A549 (cell line): ENCODE measurements at regions not wholly inside any gene's neighbourhood (a gene's known extent, or its start where the extent isn't known, plus 50 kb on each side); places are given as distances from the start of the nearest gene placed in this dataset.

Source experiments
- ATAC-seq, 2 experiments: fragments of 200-7000 bp in 1 of 2; fragments of >200 bp in 1 of 2; cut with Nextera tagmentation in 1 of 2; cut with Tn5 transposase in 1 of 2; 3 replicates each; pipeline versions ENCODE4 v1.8.0 to v1.9.1; 2018 to 2020; ENCODE audit warnings: mild to moderate bottlenecking in 1 of 2, moderate library complexity in 1 of 2
- CTCF ChIA-PET: fragments of 300-600 bp; sonication (Branson Sonifier 250); formaldehyde crosslinking; extraction: SDS; loops from one replicate; lab custom pipeline; 2021; ENCODE audit warnings: antibody characterized with exemption, inconsistent platforms; lab: Yijun Ruan, JAX
- POLR2A ChIA-PET: fragments of 350-600 bp; formaldehyde crosslinking; extraction: SDS; loops from one replicate; lab custom pipeline; 2021; ENCODE audit warnings: antibody characterized with exemption, inconsistent platforms; lab: Yijun Ruan, JAX
- DNase-seq, 2 experiments: peaks; one replicate each; pipeline versions ENCODE4 v3.0.0 to v3.0.0-alpha.2; 2011 to 2016; ENCODE audit warnings: low read depth in 1 of 2, low spot score in 1 of 2
- FAIRE-seq: peaks from 2 replicates; lab custom pipeline; 2011; peaks lifted over from hg19 to GRCh38; lab: Jason Lieb, UNC
- H3K27ac ChIP-seq, 2 experiments: fragments of >200 bp; sonication (Bioruptor Twin); formaldehyde crosslinking; 3 replicates each; pipeline ENCODE4 v1.5.1; 2016 to 2017
- H3K4me1 ChIP-seq: fragments of >200 bp; sonication (Bioruptor Twin); formaldehyde crosslinking; 3 replicates; pipeline ENCODE4 v1.6.1; 2016
- H3K4me2 ChIP-seq: fragments of >200 bp; sonication (Bioruptor Twin); formaldehyde crosslinking; 3 replicates; pipeline ENCODE4 v1.6.1; 2016
- H3K4me3 ChIP-seq: fragments of >200 bp; sonication (Bioruptor Twin); formaldehyde crosslinking; 3 replicates; pipeline ENCODE4 v1.5.1; 2016
- H3K9me3 ChIP-seq: fragments of >200 bp; sonication (Bioruptor Twin); formaldehyde crosslinking; 3 replicates; pipeline ENCODE4 v1.6.1; 2016
- BHLHE40 ChIP-seq: IDR thresholded peaks from 2 replicates; pipeline ENCODE4 v1.6.1; 2012; ENCODE audit warnings: low read depth, low read length, inconsistent platforms
- CEBPB ChIP-seq, 2 experiments: fragments of >200 bp in 1 of 2; sonication (Bioruptor Twin) in 1 of 2; formaldehyde crosslinking in 1 of 2; IDR thresholded peaks; 2 replicates each; pipeline ENCODE4 v1.6.1; 2012 to 2016
- HOXA7 ChIP-seq: fragments of 250-450 bp; sonication (Bioruptor Pico); IDR thresholded peaks from 2 replicates; pipeline ENCODE4 v1.5.0; 2020; ENCODE audit warnings: mild to moderate bottlenecking, moderate library complexity
- HOXB13 ChIP-seq: fragments of 250-450 bp; sonication (Bioruptor Pico); IDR thresholded peaks from 2 replicates; pipeline ENCODE4 v1.5.0; 2020; ENCODE audit warnings: low read depth, mild to moderate bottlenecking, moderate library complexity
- HOXB5 ChIP-seq: fragments of 250-450 bp; sonication (Bioruptor Pico); IDR thresholded peaks from 2 replicates; pipeline ENCODE4 v1.5.0; 2020; ENCODE audit warnings: mild to moderate bottlenecking, moderate library complexity
- NFE2L2 ChIP-seq: fragments of 150-350 bp; conservative IDR thresholded peaks from 2 replicates; pipeline ENCODE4 v1.6.1; 2014; ENCODE audit warnings: low read length
- RARB ChIP-seq: fragments of 250-450 bp; sonication (Bioruptor Pico); IDR thresholded peaks from 2 replicates; pipeline ENCODE4 v1.8.0; 2021; ENCODE audit warnings: mild to moderate bottlenecking, moderate library complexity
- WGBS: methylation state at CpG from one replicate; pipeline ENCODE4 v1.1.6; 2017; ENCODE audit errors: missing lambda C conversion rate; 5-methylcytosine and 5-hydroxymethylcytosine counted together
- TF ChIP-seq, protein P1 (sequence below): IDR thresholded peaks from 2 replicates; pipeline ENCODE4 v1.6.1; 2012
- TF ChIP-seq, protein P2 (sequence below): fragments of 250-450 bp; sonication (Bioruptor Pico); IDR thresholded peaks from 2 replicates; pipeline ENCODE4 v1.5.0; 2021; ENCODE audit warnings: mild to moderate bottlenecking, moderate library complexity, borderline replicate concordance
- TF ChIP-seq, protein P3 (sequence below): IDR thresholded peaks from 2 replicates; pipeline ENCODE4 v1.6.1; 2012
- TF ChIP-seq, protein P4 (sequence below): fragments of 150-350 bp; IDR thresholded peaks from 2 replicates; pipeline ENCODE4 v1.6.1; 2014; ENCODE audit warnings: low read depth, mild to moderate bottlenecking, low read length

DNA sequence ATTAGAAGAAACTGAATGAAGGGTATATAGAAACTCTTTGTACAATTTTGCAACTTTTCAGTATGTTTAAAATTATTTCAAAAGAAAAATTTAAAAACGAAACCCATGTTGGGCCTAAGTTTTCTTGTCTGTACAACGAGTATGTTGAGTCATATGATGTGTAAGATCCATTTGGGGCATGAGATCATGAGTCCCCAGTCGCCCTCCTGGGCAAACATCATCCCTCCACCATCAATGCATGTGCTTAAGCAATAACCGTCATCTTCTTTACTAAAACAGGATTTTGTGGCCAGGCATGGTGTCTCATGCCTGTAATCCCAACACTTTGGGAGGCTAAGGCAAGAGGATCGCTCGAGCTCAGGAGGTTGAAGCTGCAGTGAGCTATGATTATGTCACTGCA is 54.2 kb upstream of the CDCA7L start:
- H3K4me3 ChIP-seq = no peak overlapping the region
- DNase-seq = no peak
- H3K27ac ChIP-seq = no peak overlapping the region
- peaks cover 4% of the 10 kb centered on the region; the same call in 1 of the 3 replicates for H3K4me1 ChIP-seq
- ChIA-PET CTCF (interaction anchor here (0.6 to 1.4 kb wide), 3 partner anchors 30 to 1262 kb away, joined by 3 to 4 read pairs (median 3); no protein-coding TSS in a partner anchor), POLR2A (no interaction called here)
- TF ChIP-seq HOXA7 (CRISPR knock-in tag) (no peak), RARB (no peak), NFE2L2 (no peak), CEBPB (IDR thresholded peaks at IDR 0.05) (no peak), BHLHE40 (no peak), HOXB13 (CRISPR knock-in tag) (no peak)
- TF ChIP-seq, protein P1, sequence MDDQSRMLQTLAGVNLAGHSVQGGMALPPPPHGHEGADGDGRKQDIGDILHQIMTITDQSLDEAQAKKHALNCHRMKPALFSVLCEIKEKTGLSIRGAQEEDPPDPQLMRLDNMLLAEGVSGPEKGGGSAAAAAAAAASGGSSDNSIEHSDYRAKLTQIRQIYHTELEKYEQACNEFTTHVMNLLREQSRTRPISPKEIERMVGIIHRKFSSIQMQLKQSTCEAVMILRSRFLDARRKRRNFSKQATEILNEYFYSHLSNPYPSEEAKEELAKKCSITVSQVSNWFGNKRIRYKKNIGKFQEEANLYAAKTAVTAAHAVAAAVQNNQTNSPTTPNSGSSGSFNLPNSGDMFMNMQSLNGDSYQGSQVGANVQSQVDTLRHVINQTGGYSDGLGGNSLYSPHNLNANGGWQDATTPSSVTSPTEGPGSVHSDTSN = no peak
- TF ChIP-seq, protein P2, sequence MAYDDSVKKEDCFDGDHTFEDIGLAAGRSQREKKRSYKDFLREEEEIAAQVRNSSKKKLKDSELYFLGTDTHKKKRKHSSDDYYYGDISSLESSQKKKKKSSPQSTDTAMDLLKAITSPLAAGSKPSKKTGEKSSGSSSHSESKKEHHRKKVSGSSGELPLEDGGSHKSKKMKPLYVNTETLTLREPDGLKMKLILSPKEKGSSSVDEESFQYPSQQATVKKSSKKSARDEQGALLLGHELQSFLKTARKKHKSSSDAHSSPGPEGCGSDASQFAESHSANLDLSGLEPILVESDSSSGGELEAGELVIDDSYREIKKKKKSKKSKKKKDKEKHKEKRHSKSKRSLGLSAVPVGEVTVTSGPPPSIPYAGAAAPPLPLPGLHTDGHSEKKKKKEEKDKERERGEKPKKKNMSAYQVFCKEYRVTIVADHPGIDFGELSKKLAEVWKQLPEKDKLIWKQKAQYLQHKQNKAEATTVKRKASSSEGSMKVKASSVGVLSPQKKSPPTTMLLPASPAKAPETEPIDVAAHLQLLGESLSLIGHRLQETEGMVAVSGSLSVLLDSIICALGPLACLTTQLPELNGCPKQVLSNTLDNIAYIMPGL = no peak
- FAIRE-seq = no peak
- no peaks in the 10 kb centered on the region for H3K9me3 ChIP-seq
- H3K4me2 ChIP-seq = no peak overlapping the region
- WGBS = 58% methylated on average over 6 of the region's 6 CpGs
- ATAC-seq = no peak

DNA sequence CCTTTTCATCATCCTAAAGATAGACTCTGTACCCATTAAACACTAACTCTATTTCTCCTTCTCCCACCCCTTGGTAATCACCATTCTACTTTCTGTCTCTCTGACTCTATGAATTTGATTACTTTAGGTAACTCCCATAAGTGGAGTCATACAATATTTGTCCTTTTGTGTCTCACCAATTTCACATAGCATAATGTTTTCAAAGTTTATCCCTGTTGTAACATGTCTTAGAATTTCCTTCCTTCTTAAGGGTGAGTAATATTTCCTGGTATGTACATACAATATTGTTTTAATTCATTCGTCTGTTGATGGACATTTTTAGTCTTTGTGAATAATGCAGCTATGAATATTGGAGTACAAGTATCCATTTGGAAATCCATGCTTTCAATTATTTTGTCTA is 50.9 kb upstream of the CDCA7L start:
- CTCF ChIA-PET = interaction anchor here (0.6 to 0.7 kb wide), 2 partner anchors 908 to 1151 kb away, joined by 3 to 6 read pairs; no protein-coding TSS in a partner anchor
- FAIRE-seq = no peak
- 13% methylated on average over 1 of the region's 1 CpG for WGBS
- TF ChIP-seq, protein P3, sequence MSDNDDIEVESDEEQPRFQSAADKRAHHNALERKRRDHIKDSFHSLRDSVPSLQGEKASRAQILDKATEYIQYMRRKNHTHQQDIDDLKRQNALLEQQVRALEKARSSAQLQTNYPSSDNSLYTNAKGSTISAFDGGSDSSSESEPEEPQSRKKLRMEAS = no peak
- no peak for TF ChIP-seq HOXB5
- TF ChIP-seq, protein P4, sequence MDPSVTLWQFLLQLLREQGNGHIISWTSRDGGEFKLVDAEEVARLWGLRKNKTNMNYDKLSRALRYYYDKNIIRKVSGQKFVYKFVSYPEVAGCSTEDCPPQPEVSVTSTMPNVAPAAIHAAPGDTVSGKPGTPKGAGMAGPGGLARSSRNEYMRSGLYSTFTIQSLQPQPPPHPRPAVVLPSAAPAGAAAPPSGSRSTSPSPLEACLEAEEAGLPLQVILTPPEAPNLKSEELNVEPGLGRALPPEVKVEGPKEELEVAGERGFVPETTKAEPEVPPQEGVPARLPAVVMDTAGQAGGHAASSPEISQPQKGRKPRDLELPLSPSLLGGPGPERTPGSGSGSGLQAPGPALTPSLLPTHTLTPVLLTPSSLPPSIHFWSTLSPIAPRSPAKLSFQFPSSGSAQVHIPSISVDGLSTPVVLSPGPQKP = no peak
- no peaks in the 10 kb centered on the region for H3K9me3 ChIP-seq
- no peak for DNase-seq
- no peak for ATAC-seq
- no peak overlapping the region for H3K4me3 ChIP-seq
- POLR2A ChIA-PET = no interaction called here
- peaks cover 4% of the 10 kb centered on the region; the same call in 1 of the 3 replicates for H3K4me1 ChIP-seq
- H3K27ac ChIP-seq = no peak overlapping the region
- H3K4me2 ChIP-seq = no peak overlapping the region
